Rectal smooth muscle tissue (tissue), 1 donor: ENCODE measurements at regions not wholly inside any gene's neighbourhood (a gene's known extent, or its start where the extent isn't known, plus 50 kb on each side); places are given as distances from the start of the nearest gene placed in this dataset.

Experiments used
- H3K27ac ChIP-seq: one replicate; pipeline ENCODE4 v1.7.0; 2013; ENCODE audit warnings: low read depth, low read length, inconsistent platforms
- H3K27me3 ChIP-seq: one replicate; pipeline ENCODE4 v1.7.0; 2013; ENCODE audit warnings: low read length; ENCODE audit not compliant: control insufficient read depth, insufficient read depth
- H3K36me3 ChIP-seq: one replicate; pipeline ENCODE4 v1.7.0; 2013; ENCODE audit warnings: low read length; ENCODE audit not compliant: control insufficient read depth, insufficient read depth
- H3K4me1 ChIP-seq: one replicate; pipeline ENCODE4 v1.7.0; 2013; ENCODE audit warnings: low read length; ENCODE audit not compliant: control insufficient read depth, insufficient read depth
- H3K4me3 ChIP-seq: one replicate; pipeline ENCODE4 v1.7.0; 2013; ENCODE audit warnings: low read length
- H3K9ac ChIP-seq: one replicate; pipeline ENCODE4 v1.7.0; 2013; ENCODE audit warnings: low read length

DNA sequence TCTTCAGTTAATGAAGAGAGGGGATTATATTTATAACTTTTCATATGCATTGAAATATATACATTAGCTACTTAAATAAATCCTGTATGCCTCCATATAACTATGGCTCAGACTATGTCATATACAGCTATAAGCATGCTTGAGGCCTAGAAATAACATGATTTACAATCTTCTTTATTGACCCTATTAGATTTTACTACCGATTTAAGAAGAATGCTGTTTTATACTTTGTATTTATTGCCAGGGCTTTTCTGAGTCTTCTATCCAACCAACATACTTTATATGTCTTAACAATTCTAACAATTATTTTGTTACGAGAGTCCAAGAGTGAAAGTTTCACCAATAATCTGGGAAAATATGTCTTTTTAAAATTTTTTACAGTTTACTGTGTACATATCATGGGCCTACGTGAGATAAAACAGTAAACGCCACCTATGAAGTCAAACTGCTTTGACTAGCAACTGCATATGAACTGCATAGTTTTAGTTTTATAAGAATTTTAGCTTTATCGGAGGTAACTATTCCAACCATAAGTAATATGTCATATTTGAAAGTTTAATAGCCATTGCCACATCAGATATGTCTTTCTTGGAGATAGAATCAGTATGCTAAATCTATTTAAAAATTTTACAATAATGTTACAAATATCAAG, 861.0 kb downstream of the USP25 start:
- Histone ChIP-seq H3K4me3 (no peak overlapping the region), H3K4me1 (no peaks in the 10 kb centered on the region), H3K9ac (no peak overlapping the region), H3K27ac (no peak overlapping the region), H3K36me3 (no peaks in the 10 kb centered on the region), H3K27me3 (no peaks in the 10 kb centered on the region)

DNA sequence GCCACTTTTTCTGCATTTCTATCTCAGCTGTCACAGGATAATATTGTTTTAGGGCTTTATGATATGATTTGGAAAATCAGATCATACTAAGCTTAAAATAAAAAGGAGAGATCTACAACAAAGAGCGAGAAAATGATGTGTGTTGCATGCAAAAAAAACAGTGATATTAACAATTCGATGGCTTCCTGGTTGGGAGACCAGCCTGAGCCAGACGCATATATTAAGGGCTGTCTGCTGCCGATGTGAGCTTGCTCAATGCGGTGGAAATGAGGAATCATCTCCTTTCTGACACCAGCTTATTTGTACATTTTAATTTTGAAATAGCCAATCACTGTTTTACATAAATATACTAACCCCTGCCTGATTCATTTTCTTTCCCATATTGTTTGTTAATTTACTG, 862.6 kb downstream of the USP25 start:
- no peak overlapping the region for H3K27ac ChIP-seq
- H3K4me1 ChIP-seq, result no peaks in the 10 kb centered on the region
- no peaks in the 10 kb centered on the region for H3K36me3 ChIP-seq
- no peaks in the 10 kb centered on the region for H3K27me3 ChIP-seq
- no peak overlapping the region for H3K9ac ChIP-seq
- no peak overlapping the region for H3K4me3 ChIP-seq

- H3K4me1 ChIP-seq, result no peaks in the 10 kb centered on the region
- no peak overlapping the region for H3K9ac ChIP-seq
These were observed 864.4 kb downstream of the USP25 start for GRCh38 chr21:16594191-16594590.

DNA sequence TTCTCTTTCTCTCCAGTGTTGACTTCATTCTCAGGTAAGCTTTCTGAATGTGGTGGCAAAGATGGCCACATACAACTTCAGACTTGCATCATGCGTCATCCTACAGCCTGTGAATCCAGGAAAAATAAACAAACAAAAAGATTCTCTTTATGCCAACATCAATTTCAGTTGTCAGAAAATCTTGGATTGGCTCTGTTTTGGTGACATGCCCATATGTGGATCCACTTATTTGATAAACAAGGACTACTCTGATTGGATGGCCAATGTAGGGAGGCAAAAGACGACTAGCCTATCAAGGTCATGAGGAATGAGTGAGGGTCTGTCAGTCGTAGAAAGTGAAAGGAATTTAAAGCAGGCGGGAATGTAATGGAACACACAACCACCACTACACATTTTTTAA, 866.6 kb downstream of the USP25 start:
- H3K9ac ChIP-seq, result no peak overlapping the region
- H3K27me3 ChIP-seq, result no peaks in the 10 kb centered on the region
- H3K4me1 ChIP-seq, result no peaks in the 10 kb centered on the region
- H3K36me3 ChIP-seq, result no peaks in the 10 kb centered on the region
- no peak overlapping the region for H3K27ac ChIP-seq
- no peak overlapping the region for H3K4me3 ChIP-seq

More at GRCh38 chr21:16594191-16594590, 864.4 kb downstream of the USP25 start:
- Histone ChIP-seq H3K27me3 (no peaks in the 10 kb centered on the region), H3K27ac (no peak overlapping the region), H3K36me3 (no peaks in the 10 kb centered on the region), H3K4me3 (no peak overlapping the region)

- no peak overlapping the region for H3K9ac ChIP-seq
- H3K4me1 ChIP-seq, result no peaks in the 10 kb centered on the region
- no peaks in the 10 kb centered on the region for H3K36me3 ChIP-seq
- H3K27me3 ChIP-seq, result no peaks in the 10 kb centered on the region
- no peak overlapping the region for H3K27ac ChIP-seq
- H3K4me3 ChIP-seq, result no peak overlapping the region
These were observed 868.0 kb downstream of the USP25 start for GRCh38 chr21:16597753-16598152.

- no peaks in the 10 kb centered on the region for H3K4me1 ChIP-seq
- no peaks in the 10 kb centered on the region for H3K27me3 ChIP-seq
- H3K27ac ChIP-seq, result no peak overlapping the region
- H3K9ac ChIP-seq, result no peak overlapping the region
- H3K36me3 ChIP-seq, result no peaks in the 10 kb centered on the region
- no peak overlapping the region for H3K4me3 ChIP-seq
These were observed 875.8 kb downstream of the USP25 start for GRCh38 chr21:16605597-16605996.

DNA sequence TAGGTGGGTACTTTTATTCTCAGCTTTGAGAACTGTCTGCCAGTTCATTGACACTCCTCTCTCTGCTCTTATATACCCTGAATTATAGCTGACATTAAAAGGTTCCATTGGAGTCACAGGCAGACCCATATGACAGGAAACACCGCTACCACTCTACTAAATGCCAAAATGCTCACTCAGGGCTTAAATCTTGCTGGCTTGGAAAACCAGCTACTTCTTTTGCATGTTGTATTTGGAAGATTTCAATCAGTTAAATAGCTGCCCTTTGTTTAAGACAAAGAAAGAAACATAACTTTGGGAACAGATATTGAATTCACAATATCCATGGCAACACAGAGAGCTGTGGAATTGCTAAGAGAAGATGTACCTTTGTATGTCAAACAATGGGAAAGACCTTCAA, 876.5 kb downstream of the USP25 start:
- Histone ChIP-seq H3K27ac (no peak overlapping the region), H3K4me1 (no peaks in the 10 kb centered on the region), H3K4me3 (no peak overlapping the region), H3K27me3 (no peaks in the 10 kb centered on the region), H3K9ac (no peak overlapping the region), H3K36me3 (no peaks in the 10 kb centered on the region)

- no peaks in the 10 kb centered on the region for H3K4me1 ChIP-seq
- no peak overlapping the region for H3K4me3 ChIP-seq
- H3K27ac ChIP-seq, result no peak overlapping the region
- no peaks in the 10 kb centered on the region for H3K27me3 ChIP-seq
- H3K9ac ChIP-seq, result no peak overlapping the region
- no peaks in the 10 kb centered on the region for H3K36me3 ChIP-seq
These were observed 878.5 kb downstream of the USP25 start for GRCh38 chr21:16608209-16608830.

DNA sequence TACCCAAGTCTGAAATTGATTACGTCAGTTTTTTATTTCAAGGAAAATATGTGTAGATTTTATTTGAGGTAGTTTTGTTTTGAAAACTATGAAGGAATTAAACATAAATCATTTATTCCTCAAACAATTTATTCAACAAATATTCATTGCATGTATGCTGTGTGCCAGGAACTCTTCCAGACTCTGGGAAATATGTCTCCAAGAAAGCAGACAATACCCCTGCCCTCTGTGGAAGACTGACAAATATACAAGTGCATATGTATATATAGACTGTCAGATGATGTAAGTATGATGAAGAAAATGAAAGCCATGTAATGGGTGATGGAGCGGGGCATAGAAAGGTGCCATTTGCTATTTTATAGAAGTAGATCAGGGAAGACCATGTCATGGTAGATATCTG, 889.5 kb downstream of the USP25 start:
- no peak overlapping the region for H3K27ac ChIP-seq
- H3K9ac ChIP-seq, result no peak overlapping the region
- H3K27me3 ChIP-seq, result no peaks in the 10 kb centered on the region
- no peaks in the 10 kb centered on the region for H3K4me1 ChIP-seq
- no peaks in the 10 kb centered on the region for H3K36me3 ChIP-seq
- no peak overlapping the region for H3K4me3 ChIP-seq

GRCh38 chr21:16620786-16621320, 891.1 kb downstream of the USP25 start:
- H3K4me1 ChIP-seq, result no peaks in the 10 kb centered on the region
- no peak overlapping the region for H3K27ac ChIP-seq
- H3K36me3 ChIP-seq, result no peaks in the 10 kb centered on the region
- no peak overlapping the region for H3K4me3 ChIP-seq
- no peak overlapping the region for H3K9ac ChIP-seq
- H3K27me3 ChIP-seq, result no peaks in the 10 kb centered on the region

DNA sequence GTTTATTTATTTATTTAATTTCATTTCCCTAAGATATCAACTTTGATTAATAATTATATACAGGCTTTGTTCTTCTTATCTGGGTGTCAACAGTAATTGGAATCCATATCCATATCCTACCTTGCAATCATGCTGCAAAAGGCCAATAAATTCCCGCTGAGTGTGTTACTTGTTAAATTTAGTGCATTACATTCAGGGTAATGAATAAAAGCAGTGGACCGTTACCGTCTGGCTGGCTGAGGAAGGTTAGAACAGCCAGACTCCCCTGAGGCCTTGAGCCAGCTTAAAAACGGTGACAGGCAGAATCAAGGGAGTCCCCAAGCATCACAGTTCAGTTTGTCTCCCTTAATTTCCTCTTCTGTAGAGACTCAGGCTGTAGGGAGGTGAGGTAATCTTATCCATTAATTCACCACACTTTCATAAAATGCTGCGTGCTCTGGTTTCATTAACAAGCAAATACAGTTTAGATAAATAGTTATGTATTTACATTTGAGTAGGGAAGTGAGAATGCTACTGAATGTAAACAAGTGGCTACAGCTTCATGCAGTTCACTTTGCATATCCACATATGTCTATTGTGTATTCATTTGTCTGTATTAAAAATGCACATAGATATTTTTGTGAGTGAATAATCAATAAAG, 888.2 kb upstream of the CXADR start:
- no peak overlapping the region for H3K27ac ChIP-seq
- H3K9ac ChIP-seq, result no peak overlapping the region
- H3K27me3 ChIP-seq, result no peaks in the 10 kb centered on the region
- H3K4me1 ChIP-seq, result no peaks in the 10 kb centered on the region
- H3K36me3 ChIP-seq, result no peaks in the 10 kb centered on the region
- no peak overlapping the region for H3K4me3 ChIP-seq

DNA sequence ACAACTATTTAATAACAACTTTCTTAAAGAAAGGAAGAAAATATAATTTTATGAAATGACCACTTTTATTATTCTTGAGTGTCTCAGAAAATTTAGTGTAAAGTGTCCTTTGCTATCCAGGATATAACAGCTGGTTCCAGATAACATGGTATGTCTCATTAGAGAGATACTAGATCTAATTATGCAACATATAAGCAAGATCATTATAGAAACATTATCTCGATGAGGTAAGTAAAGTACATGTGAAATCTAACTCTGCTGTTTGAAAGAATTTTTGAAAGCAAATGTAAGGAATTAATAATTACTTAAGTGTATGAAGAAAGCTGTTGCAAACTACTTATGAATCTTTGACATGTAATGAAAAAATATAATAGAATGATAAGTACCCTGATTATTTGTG, 887.4 kb upstream of the CXADR start:
- Histone ChIP-seq H3K27me3 (no peaks in the 10 kb centered on the region), H3K36me3 (no peaks in the 10 kb centered on the region), H3K4me3 (no peak overlapping the region), H3K27ac (no peak overlapping the region), H3K9ac (no peak overlapping the region), H3K4me1 (no peaks in the 10 kb centered on the region)
